ENCODE measurements at regions not wholly inside any gene's neighbourhood (a gene's known extent, or its start where the extent isn't known, plus 50 kb on each side); places are given as distances from the start of the nearest gene placed in this dataset.

- TF ChIP-seq EZH2phosphoT487 (IDR thresholded peaks at IDR 0.05; ENCODE audit: low read depth) (no peak), CTCF (IDR thresholded peaks at IDR 0.05; ENCODE audit: low read depth, low read length) (no peak)
These were observed 188.4 kb downstream of the FOXL1 start for GRCh38 chr16:86766700-86767099.
